ENCODE measurements at regions not wholly inside any gene's neighbourhood (a gene's known extent, or its start where the extent isn't known, plus 50 kb on each side); places are given as distances from the start of the nearest gene placed in this dataset.
"Not testable (repeated sequence)": the region's sequence is repeated elsewhere in the genome, so short reads cannot be mapped to it uniquely, and the experiment has no call there.

GRCh38 chr10:11691319-11691755, 50.8 kb upstream of the ECHDC3 start:
- TF ChIP-seq PATZ1 (tag by site-specific recombination; IDR thresholded peaks at IDR 0.05) (no peak), ZNF114 (tag by site-specific recombination; IDR thresholded peaks at IDR 0.05) (no peak), ZNF211 (tag by site-specific recombination; IDR thresholded peaks at IDR 0.05; ENCODE audit: low read depth) (no peak), HIC1 (tag by site-specific recombination; IDR thresholded peaks at IDR 0.05) (no peak), ZNF350 (tag by site-specific recombination; IDR thresholded peaks at IDR 0.05) (no peak), ZNF623 (tag by site-specific recombination; IDR thresholded peaks at IDR 0.05) (no peak)
- TF ChIP-seq, protein P1, sequence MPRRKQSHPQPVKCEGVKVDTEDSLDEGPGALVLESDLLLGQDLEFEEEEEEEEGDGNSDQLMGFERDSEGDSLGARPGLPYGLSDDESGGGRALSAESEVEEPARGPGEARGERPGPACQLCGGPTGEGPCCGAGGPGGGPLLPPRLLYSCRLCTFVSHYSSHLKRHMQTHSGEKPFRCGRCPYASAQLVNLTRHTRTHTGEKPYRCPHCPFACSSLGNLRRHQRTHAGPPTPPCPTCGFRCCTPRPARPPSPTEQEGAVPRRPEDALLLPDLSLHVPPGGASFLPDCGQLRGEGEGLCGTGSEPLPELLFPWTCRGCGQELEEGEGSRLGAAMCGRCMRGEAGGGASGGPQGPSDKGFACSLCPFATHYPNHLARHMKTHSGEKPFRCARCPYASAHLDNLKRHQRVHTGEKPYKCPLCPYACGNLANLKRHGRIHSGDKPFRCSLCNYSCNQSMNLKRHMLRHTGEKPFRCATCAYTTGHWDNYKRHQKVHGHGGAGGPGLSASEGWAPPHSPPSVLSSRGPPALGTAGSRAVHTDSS (tag by site-specific recombination; IDR thresholded peaks at IDR 0.05) = no peak
- H3K4me3 ChIP-seq (ENCODE audit: low read depth, low read length) = no peak overlapping the region
- H3K36me3 ChIP-seq (ENCODE audit: control insufficient read depth in 2 of 2, insufficient read depth in 1 of 2, low read length in 2 of 2) = no peaks in the 10 kb centered on the region
- H3K27ac ChIP-seq (ENCODE audit: extremely low read depth, low read depth, low read length) = no peak overlapping the region
- H3K4me1 ChIP-seq (ENCODE audit: control insufficient read depth, insufficient read depth, low read length) = no peaks in the 10 kb centered on the region
- ChIA-PET CTCF (no interaction called here), POLR2A (no interaction called here)
- no peaks in the 10 kb centered on the region for H3K9me3 ChIP-seq (ENCODE audit: control insufficient read depth, insufficient read depth, low read depth, low read length)

DNA sequence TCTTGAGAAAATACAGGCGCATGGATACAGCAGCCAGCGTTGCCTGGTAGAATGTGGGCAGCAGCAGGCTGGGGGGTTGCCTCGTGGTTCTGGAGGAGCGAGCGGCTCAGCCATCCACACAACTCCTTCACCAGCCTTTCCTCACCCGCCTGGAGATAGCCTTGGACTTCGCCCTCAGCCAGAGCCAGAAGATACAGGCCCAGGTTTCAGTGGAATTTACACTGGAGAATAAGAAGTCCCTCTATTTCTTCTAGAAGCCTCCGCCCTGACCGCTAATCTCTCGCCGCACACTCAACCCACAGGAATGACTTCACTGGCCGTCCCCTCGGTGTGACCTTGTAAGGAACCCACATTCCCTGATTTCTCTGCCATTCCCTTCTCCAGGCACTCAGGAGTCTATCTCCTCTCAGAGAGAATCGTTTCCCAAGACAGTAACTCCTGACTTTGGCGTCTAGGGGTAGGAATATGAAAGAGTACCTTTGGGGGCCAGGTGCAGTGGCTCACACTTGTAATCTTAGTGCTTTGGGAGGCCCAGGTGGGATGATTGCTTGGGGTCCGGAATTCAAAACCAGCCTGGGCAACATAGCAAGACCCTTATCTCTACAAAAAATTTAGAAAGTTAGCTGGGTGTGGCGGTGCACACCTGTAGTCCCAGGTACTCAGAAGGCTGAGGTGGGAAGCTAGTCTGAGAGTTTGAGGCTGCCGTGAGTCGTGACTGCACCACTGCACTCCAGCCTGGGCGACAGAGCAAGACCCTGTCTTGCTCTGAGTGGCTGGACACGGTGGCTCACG, 52.0 kb upstream of the ECHDC3 start:
- TF ChIP-seq ZNF121 (tag by site-specific recombination; IDR thresholded peaks at IDR 0.05) (peak; percentile 61; the same call in 1 of the 2 replicates), TCF7L2 (IDR thresholded peaks at IDR 0.05; ENCODE audit: borderline replicate concordance, low read depth, low read length) (no peak), ZNF664 (tag by site-specific recombination; IDR thresholded peaks at IDR 0.05) (no peak), PRDM6 (tag by site-specific recombination; IDR thresholded peaks at IDR 0.05) (no peak)
- POLR2A ChIA-PET = no interaction called here
- no peak overlapping the region for H3K4me3 ChIP-seq (ENCODE audit: low read depth, low read length)
- no peaks in the 10 kb centered on the region for H3K9me3 ChIP-seq (ENCODE audit: control insufficient read depth, insufficient read depth, low read depth, low read length)
- no peaks in the 10 kb centered on the region for H3K36me3 ChIP-seq (ENCODE audit: control insufficient read depth in 2 of 2, insufficient read depth in 1 of 2, low read length in 2 of 2)
- CTCF ChIA-PET = no interaction called here
- no peak overlapping the region for H3K27ac ChIP-seq (ENCODE audit: extremely low read depth, low read depth, low read length)
- peaks cover 5% of the 10 kb centered on the region for H3K4me1 ChIP-seq (ENCODE audit: control insufficient read depth, insufficient read depth, low read length)

DNA sequence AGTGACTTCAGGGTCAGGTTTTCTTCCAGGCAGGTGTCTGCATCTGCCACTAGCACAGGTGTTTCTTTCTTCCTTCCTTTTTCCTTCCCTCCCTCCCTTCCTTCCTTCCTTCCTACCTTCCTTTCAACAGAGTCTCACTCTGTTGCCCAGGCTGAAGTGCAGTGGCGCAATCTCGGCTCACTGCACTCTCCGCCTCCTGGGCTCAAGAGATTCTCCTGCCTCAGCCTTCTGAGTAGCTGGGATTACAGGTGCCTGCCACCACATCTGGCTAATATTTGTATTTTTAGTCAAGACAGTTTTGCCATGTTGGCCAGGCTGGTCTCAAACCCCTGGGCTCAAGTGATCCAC, 53.8 kb upstream of the ECHDC3 start:
- POLR2A ChIA-PET; H3K27ac ChIP-seq (ENCODE audit: extremely low read depth, low read depth, low read length); H3K4me3 ChIP-seq (ENCODE audit: low read depth, low read length); H3K4me1 ChIP-seq (ENCODE audit: control insufficient read depth, insufficient read depth, low read length); CTCF ChIA-PET; H3K9me3 ChIP-seq (ENCODE audit: control insufficient read depth, insufficient read depth, low read depth, low read length); H3K36me3 ChIP-seq (ENCODE audit: control insufficient read depth in 2 of 2, insufficient read depth in 1 of 2, low read length in 2 of 2): not testable (repeated sequence)
- TF ChIP-seq ZNF366 (tag by site-specific recombination; conservative IDR thresholded peaks at IDR 0.05) = peak; percentile 61
- TF ChIP-seq ZNF121 (tag by site-specific recombination; IDR thresholded peaks at IDR 0.05) = peak; percentile 85

Measured in HEK293 (cell line).